K562 (cell line): ENCODE measurements at regions not wholly inside any gene's neighbourhood (a gene's known extent, or its start where the extent isn't known, plus 50 kb on each side); places are given as distances from the start of the nearest gene placed in this dataset.

Source experiments
- ATAC-seq: fragments of 200-7000 bp; cut with Tn5 transposase; 3 replicates; pipeline ENCODE4 v1.9.1; 2020; ENCODE audit warnings: moderate library complexity
- BruUV-seq: library from RNA; stranded (reverse); fragments of 400-500 nt; replicated peaks from 2 replicates; lab custom pipeline; 2021; lab: Mats Ljungman, UMichigan
- CTCF ChIA-PET: fragments of 300-600 bp; formaldehyde crosslinking; extraction: SDS; loops from one replicate; lab custom pipeline; 2021; ENCODE audit warnings: low intra/inter-chr PET ratio; lab: Yijun Ruan, JAX
- POLR2A ChIA-PET: fragments of 300-600, 350-650 bp; sonication (Branson Sonifier 250); formaldehyde crosslinking; extraction: SDS; loops from one replicate; lab custom pipeline; 2021; ENCODE audit warnings: antibody characterized with exemption, inconsistent platforms; lab: Yijun Ruan, JAX
- DNase-seq, 4 experiments: peaks; one replicate each; pipeline versions ENCODE4 v3.0.0 to v3.0.0-alpha.2; 2011 to 2018; ENCODE audit warnings: low spot score in 3 of 4, mixed read lengths in 3 of 4; ENCODE audit errors: extremely low read depth in 1 of 4
- FAIRE-seq: peaks from 2 replicates; lab custom pipeline; 2011; peaks lifted over from hg19 to GRCh38; lab: Jason Lieb, UNC
- H2AFZ ChIP-seq: 2 replicates; pipeline ENCODE4 v1.6.0; 2011; ENCODE audit warnings: low read depth, low read length, control low read depth, inconsistent platforms
- H3K27ac ChIP-seq: fragments of 200-600 bp; 3 replicates; pipeline ENCODE4 v1.8.0; 2011; ENCODE audit warnings: low read depth, mild to moderate bottlenecking, control low read depth, inconsistent platforms, low read length, moderate library complexity, mixed read lengths; ENCODE audit errors: extremely low read depth
- H3K27me3 ChIP-seq, 2 experiments: fragments of 300-600 bp in 1 of 2; 2 replicates in 1 of 2; 3 replicates in 1 of 2; pipeline versions ENCODE4 v1.6.0 to v1.8.0; 2011; ENCODE audit warnings: inconsistent platforms in 2 of 2, low read length in 2 of 2, mild to moderate bottlenecking in 1 of 2, mixed read lengths in 1 of 2, moderate library complexity in 1 of 2; ENCODE audit not compliant: control insufficient read depth in 2 of 2, insufficient read depth in 2 of 2
- H3K36me3 ChIP-seq: fragments of 300-600 bp; 3 replicates; pipeline ENCODE4 v1.8.0; 2011; ENCODE audit warnings: mild to moderate bottlenecking, low read length, inconsistent platforms; ENCODE audit not compliant: control insufficient read depth, insufficient read depth
- H3K4me1 ChIP-seq, 2 experiments: fragments of 200-600 bp in 1 of 2; replicated peaks in 1 of 2; 2 replicates in 1 of 2; 3 replicates in 1 of 2; pipeline versions ENCODE4 v1.5.1 to v1.8.0; 2011; ENCODE audit warnings: inconsistent platforms in 2 of 2, low read length in 2 of 2, mild to moderate bottlenecking in 1 of 2, mixed read lengths in 1 of 2, moderate library complexity in 1 of 2; ENCODE audit not compliant: control insufficient read depth in 2 of 2, insufficient read depth in 2 of 2
- H3K4me2 ChIP-seq: 2 replicates; pipeline ENCODE4 v1.6.1; 2011; ENCODE audit warnings: low read length, control low read depth, inconsistent platforms, mixed read lengths; ENCODE audit not compliant: insufficient read depth
- H3K4me3 ChIP-seq: fragments of 200-600 bp; sonication (generic), shearing (Covaris generic); 2 replicates; pipeline ENCODE4 v1.5.1; 2016; ENCODE audit warnings: control low read depth, inconsistent platforms
- H3K79me2 ChIP-seq: fragments of 200-600 bp; 3 replicates; pipeline ENCODE4 v1.8.0; 2011; ENCODE audit warnings: low read length, inconsistent platforms; ENCODE audit not compliant: control insufficient read depth, insufficient read depth
- H3K9ac ChIP-seq, 2 experiments: 2 replicates each; pipeline versions ENCODE4 v1.6.0 to v1.6.1; 2011; ENCODE audit warnings: low read depth in 2 of 2, low read length in 2 of 2, control low read depth in 1 of 2, inconsistent platforms in 1 of 2, mild to moderate bottlenecking in 1 of 2, mixed read lengths in 1 of 2; ENCODE audit not compliant: insufficient read depth in 1 of 2
- H3K9me1 ChIP-seq: one replicate; pipeline ENCODE4 v1.6.0; 2011; ENCODE audit warnings: inconsistent platforms, mild to moderate bottlenecking, low read length, moderate library complexity; ENCODE audit not compliant: control insufficient read depth, insufficient read depth
- H3K9me3 ChIP-seq: replicated peaks from 2 replicates; pipeline ENCODE4 v1.5.1; 2011; ENCODE audit warnings: low read depth, low read length, inconsistent platforms; ENCODE audit not compliant: control insufficient read depth, insufficient read depth
- H4K20me1 ChIP-seq: replicated peaks from 2 replicates; pipeline ENCODE4 v1.6.1; 2011; ENCODE audit warnings: low read length, inconsistent platforms, mixed read lengths; ENCODE audit not compliant: control insufficient read depth, insufficient read depth
- BCOR ChIP-seq: fragments of 450-650 bp; IDR thresholded peaks from 2 replicates; pipeline ENCODE4 v1.6.1; 2016
- CHD4 ChIP-seq: fragments of 200-600 bp; sonication (generic); IDR thresholded peaks from 3 replicates; pipeline ENCODE4 v1.6.1; 2012; ENCODE audit warnings: low read depth, mild to moderate bottlenecking, mixed read lengths, low read length, inconsistent platforms; ENCODE audit not compliant: insufficient read depth, insufficient replicate concordance, poor library complexity, severe bottlenecking
- CTBP1 ChIP-seq: fragments of 450-650 bp; IDR thresholded peaks from 2 replicates; pipeline ENCODE4 v1.6.1; 2016; ENCODE audit warnings: borderline replicate concordance
- GTF2F1 ChIP-seq: IDR thresholded peaks from 2 replicates; pipeline ENCODE4 v1.6.1; 2011; ENCODE audit warnings: low read depth, low read length, improper control_type of control experiment
- HMGN3 ChIP-seq: IDR thresholded peaks from 2 replicates; pipeline ENCODE4 v1.6.1; 2011; ENCODE audit warnings: borderline replicate concordance, low read depth, mild to moderate bottlenecking, mixed read lengths, low read length; ENCODE audit not compliant: insufficient read length; ENCODE audit errors: extremely low read depth
- HNRNPUL1 ChIP-seq: fragments of 200-400 bp; formaldehyde crosslinking; IDR thresholded peaks from 2 replicates; pipeline ENCODE4 v1.6.1; 2017; ENCODE audit warnings: low read length
- RAD51 ChIP-seq: fragments of 450-650 bp; IDR thresholded peaks from 2 replicates; pipeline ENCODE4 v1.7.1; 2016; ENCODE audit warnings: low read depth, mild to moderate bottlenecking, borderline replicate concordance
- RFX7 ChIP-seq: fragments of 250-450 bp; sonication (Bioruptor Pico); IDR thresholded peaks from 2 replicates; pipeline ENCODE4 v1.5.1; 2021; ENCODE audit warnings: mild to moderate bottlenecking
- TAL1 ChIP-seq: fragments of 450-650 bp; IDR thresholded peaks from 2 replicates; pipeline ENCODE4 v1.6.1; 2016; ENCODE audit warnings: mild to moderate bottlenecking
- ZNF140 ChIP-seq: fragments of 250-450 bp; sonication (Bioruptor Pico); IDR thresholded peaks from 2 replicates; pipeline ENCODE4 v1.8.0; 2021; ENCODE audit warnings: moderate library complexity, mild to moderate bottlenecking, inconsistent platforms
- WGBS: fragments of 100-300 bp; shearing (Covaris generic); methylation state at CpG from one replicate; pipeline ENCODE4 v1.1.6; 2016; ENCODE audit warnings: low coverage, mixed read lengths; ENCODE audit not compliant: insufficient coverage; ENCODE audit errors: missing lambda C conversion rate; 5-methylcytosine and 5-hydroxymethylcytosine counted together
- in situ Hi-C: fragments of 300-500 bp; cut with MboI; formaldehyde crosslinking; loops from 4 replicates; pipeline ENCODE4 v1.15.0; 2018; ENCODE audit warnings: inconsistent platforms, mixed read lengths
- intact Hi-C: fragments of 100-400 bp; cut with micrococcal nuclease; formaldehyde crosslinking; loops from 2 replicates; pipeline ENCODE4 v1.14.2; 2022
- TF ChIP-seq, protein P1 (sequence below): fragments of 250-450 bp; sonication (Bioruptor Pico); IDR thresholded peaks from 2 replicates; pipeline ENCODE4 v1.8.0; 2021; ENCODE audit warnings: moderate library complexity, mild to moderate bottlenecking, inconsistent platforms
- TF ChIP-seq, protein P2 (sequence below): fragments of 250-450 bp; sonication (Bioruptor Pico); IDR thresholded peaks from 2 replicates; pipeline ENCODE4 v1.8.0; 2022; ENCODE audit warnings: inconsistent platforms, mild to moderate bottlenecking, moderate library complexity, borderline replicate concordance
- TF ChIP-seq, protein P3 (sequence below): fragments of 450-650 bp; IDR thresholded peaks from 2 replicates; pipeline ENCODE4 v1.6.1; 2017; ENCODE audit warnings: antibody characterized with exemption

DNA sequence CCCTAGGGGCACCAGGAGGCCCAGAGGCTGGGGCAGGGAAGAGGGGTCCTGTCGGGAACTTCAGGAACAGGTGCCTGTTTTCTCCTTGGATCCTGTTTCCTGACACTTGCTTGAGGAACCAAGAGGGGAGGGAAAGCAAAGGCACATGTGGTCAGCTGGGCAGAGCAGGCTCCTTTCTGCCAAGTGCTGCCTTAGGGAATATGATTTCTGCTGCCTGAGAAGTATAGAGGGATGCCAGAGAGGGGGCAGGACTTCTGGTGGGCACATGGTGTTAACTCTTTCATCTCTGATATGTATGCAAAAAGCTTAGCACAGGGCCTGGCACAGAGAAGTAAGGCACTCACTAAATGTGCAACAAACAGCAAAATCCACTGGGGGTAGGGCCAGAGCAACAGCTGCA is 51.2 kb upstream of the PJA1 start:
- Histone ChIP-seq H4K20me1 (no peaks in the 10 kb centered on the region), H3K79me2 (no peaks in the 10 kb centered on the region), H3K4me2 (no peak overlapping the region), H3K4me1 (no peaks in the 10 kb centered on the region), H2AFZ (no peak overlapping the region), H3K9ac (no peak overlapping the region), H3K27me3 (peaks cover 0 to 7% of the 10 kb centered on the region in 2 experiments; a peak in 1 of 5 replicates), H3K9me3 (no peaks in the 10 kb centered on the region), H3K36me3 (no peaks in the 10 kb centered on the region), H3K27ac (no peak overlapping the region), H3K9me1 (no peaks in the 10 kb centered on the region), H3K4me3 (no peak overlapping the region)
- ChIA-PET POLR2A (no interaction called here), CTCF (no interaction called here)
- FAIRE-seq (no peak), ATAC-seq (no peak), DNase-seq (no peak)
- WGBS, result no CpG with 5 or more reads among the region's 1 CpG
- TF ChIP-seq, protein P1, sequence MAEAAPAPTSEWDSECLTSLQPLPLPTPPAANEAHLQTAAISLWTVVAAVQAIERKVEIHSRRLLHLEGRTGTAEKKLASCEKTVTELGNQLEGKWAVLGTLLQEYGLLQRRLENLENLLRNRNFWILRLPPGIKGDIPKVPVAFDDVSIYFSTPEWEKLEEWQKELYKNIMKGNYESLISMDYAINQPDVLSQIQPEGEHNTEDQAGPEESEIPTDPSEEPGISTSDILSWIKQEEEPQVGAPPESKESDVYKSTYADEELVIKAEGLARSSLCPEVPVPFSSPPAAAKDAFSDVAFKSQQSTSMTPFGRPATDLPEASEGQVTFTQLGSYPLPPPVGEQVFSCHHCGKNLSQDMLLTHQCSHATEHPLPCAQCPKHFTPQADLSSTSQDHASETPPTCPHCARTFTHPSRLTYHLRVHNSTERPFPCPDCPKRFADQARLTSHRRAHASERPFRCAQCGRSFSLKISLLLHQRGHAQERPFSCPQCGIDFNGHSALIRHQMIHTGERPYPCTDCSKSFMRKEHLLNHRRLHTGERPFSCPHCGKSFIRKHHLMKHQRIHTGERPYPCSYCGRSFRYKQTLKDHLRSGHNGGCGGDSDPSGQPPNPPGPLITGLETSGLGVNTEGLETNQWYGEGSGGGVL (CRISPR knock-in tag), result no peak
- TF ChIP-seq, protein P2, sequence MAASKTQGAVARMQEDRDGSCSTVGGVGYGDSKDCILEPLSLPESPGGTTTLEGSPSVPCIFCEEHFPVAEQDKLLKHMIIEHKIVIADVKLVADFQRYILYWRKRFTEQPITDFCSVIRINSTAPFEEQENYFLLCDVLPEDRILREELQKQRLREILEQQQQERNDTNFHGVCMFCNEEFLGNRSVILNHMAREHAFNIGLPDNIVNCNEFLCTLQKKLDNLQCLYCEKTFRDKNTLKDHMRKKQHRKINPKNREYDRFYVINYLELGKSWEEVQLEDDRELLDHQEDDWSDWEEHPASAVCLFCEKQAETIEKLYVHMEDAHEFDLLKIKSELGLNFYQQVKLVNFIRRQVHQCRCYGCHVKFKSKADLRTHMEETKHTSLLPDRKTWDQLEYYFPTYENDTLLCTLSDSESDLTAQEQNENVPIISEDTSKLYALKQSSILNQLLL (CRISPR knock-in tag), result no peak
- TF ChIP-seq BCOR (no peak), RFX7 (CRISPR knock-in tag) (no peak), ZNF140 (CRISPR knock-in tag) (no peak), GTF2F1 (no peak), HNRNPUL1 (no peak), HMGN3 (no peak), RAD51 (no peak), TAL1 (no peak), CTBP1 (no peak), CHD4 (no peak)
- TF ChIP-seq, protein P3, sequence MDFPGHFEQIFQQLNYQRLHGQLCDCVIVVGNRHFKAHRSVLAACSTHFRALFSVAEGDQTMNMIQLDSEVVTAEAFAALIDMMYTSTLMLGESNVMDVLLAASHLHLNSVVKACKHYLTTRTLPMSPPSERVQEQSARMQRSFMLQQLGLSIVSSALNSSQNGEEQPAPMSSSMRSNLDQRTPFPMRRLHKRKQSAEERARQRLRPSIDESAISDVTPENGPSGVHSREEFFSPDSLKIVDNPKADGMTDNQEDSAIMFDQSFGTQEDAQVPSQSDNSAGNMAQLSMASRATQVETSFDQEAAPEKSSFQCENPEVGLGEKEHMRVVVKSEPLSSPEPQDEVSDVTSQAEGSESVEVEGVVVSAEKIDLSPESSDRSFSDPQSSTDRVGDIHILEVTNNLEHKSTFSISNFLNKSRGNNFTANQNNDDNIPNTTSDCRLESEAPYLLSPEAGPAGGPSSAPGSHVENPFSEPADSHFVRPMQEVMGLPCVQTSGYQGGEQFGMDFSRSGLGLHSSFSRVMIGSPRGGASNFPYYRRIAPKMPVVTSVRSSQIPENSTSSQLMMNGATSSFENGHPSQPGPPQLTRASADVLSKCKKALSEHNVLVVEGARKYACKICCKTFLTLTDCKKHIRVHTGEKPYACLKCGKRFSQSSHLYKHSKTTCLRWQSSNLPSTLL, result no peak
- intact Hi-C loops (no loop called here), in situ Hi-C loops (loop anchor here (10.0 kb wide), 2 partner anchors 132 to 392 kb away; partner anchors contain the start of gene EFNB1)
- BruUV-seq, result no TSS peak
